Ishikawa (cell line): ENCODE measurements at regions not wholly inside any gene's neighbourhood (a gene's known extent, or its start where the extent isn't known, plus 50 kb on each side); places are given as distances from the start of the nearest gene placed in this dataset.

Experiments used
- CEBPB ChIP-seq: IDR thresholded peaks from 2 replicates; pipeline ENCODE4 v1.6.1; 2012
- CREB1 ChIP-seq: IDR thresholded peaks from 2 replicates; pipeline ENCODE4 v1.6.1; 2012; ENCODE audit warnings: low read depth
- EGR1 ChIP-seq: IDR thresholded peaks from 2 replicates; pipeline ENCODE4 v1.6.1; 2012
- EP300 ChIP-seq: IDR thresholded peaks from 2 replicates; pipeline ENCODE4 v1.6.1; 2012; ENCODE audit warnings: borderline replicate concordance
- FOXM1 ChIP-seq: IDR thresholded peaks from 2 replicates; pipeline ENCODE4 v1.6.1; 2012; ENCODE audit warnings: low read depth, borderline replicate concordance
- NFIC ChIP-seq: IDR thresholded peaks from 2 replicates; pipeline ENCODE4 v1.6.1; 2012
- RAD21 ChIP-seq: IDR thresholded peaks from 2 replicates; pipeline ENCODE4 v1.6.1; 2012; ENCODE audit warnings: low read depth
- TAF1 ChIP-seq: IDR thresholded peaks from 2 replicates; pipeline ENCODE4 v1.6.1; 2012; ENCODE audit warnings: low read depth, mild to moderate bottlenecking
- TCF12 ChIP-seq: IDR thresholded peaks from 2 replicates; pipeline ENCODE4 v1.6.1; 2012; ENCODE audit warnings: low read depth
- TEAD4 ChIP-seq: IDR thresholded peaks from 2 replicates; pipeline ENCODE4 v1.6.1; 2012
- YY1 ChIP-seq: IDR thresholded peaks from 2 replicates; pipeline ENCODE4 v1.6.1; 2012; ENCODE audit warnings: low read depth
- ZBTB7A ChIP-seq: IDR thresholded peaks from 2 replicates; pipeline ENCODE4 v1.6.1; 2012; ENCODE audit warnings: low read depth
- TF ChIP-seq, protein P1 (sequence below): IDR thresholded peaks from 2 replicates; pipeline ENCODE4 v1.6.1; 2012
- TF ChIP-seq, protein P2 (sequence below): IDR thresholded peaks from 2 replicates; pipeline ENCODE4 v1.6.1; 2012; ENCODE audit warnings: low read depth, mild to moderate bottlenecking
- TF ChIP-seq, protein P3 (sequence below): IDR thresholded peaks from 2 replicates; pipeline ENCODE4 v1.6.1; 2012

DNA sequence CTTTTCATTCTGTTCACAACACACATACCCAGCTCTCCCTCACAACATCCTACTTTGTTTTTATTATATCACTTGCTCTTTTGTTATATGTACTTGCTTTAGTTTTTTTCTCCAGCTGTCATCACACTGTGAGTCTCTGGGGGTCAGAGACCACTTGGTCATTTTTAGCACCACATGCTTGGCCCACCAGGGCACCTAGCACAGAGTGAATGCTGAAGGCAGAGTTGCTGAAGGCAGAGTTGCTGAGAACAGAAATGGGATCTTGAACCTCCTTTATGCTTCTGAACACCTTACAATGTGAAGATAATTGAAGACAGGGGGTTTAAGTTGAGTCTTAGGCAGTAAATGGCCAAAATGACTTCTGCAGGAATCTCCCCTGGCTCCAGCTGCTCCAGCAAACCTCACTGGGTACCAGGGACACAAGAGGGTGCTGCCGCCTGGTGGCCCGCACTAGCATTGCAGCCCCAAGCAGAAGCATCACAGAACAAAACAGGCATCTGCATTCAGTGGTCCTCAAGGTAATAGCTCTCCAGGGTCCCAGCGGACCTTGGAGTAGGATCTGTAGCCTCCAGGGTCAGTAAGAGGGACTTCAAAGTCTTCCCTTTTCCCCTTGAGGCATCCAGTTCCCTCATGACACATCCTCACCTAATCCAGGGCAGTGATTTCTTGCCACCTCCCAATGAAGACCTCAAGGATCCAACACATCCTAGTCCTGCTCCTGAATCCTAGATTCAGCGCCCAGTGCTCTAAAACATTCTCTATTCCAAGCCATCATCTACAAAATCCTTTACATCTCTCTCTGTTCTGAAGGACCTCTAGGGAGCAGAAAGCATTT, 1972.6 kb downstream of the TP53TG3F start:
- TF ChIP-seq TEAD4, result no peak
- no peak for TF ChIP-seq FOXM1
- peak; percentile 58 for TF ChIP-seq RAD21
- no peak for TF ChIP-seq ZBTB7A
- TF ChIP-seq YY1, result no peak

GRCh38 chr16:35440875-35441274, 1981.5 kb downstream of the TP53TG3F start:
- TF ChIP-seq CREB1, result no peak
- no peak for TF ChIP-seq EP300
- no peak for TF ChIP-seq TEAD4
- no peak for TF ChIP-seq YY1
- TF ChIP-seq NFIC, result no peak
- TF ChIP-seq, protein P1, sequence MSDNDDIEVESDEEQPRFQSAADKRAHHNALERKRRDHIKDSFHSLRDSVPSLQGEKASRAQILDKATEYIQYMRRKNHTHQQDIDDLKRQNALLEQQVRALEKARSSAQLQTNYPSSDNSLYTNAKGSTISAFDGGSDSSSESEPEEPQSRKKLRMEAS, result no peak
- TF ChIP-seq RAD21, result no peak
- no peak for TF ChIP-seq ZBTB7A

DNA sequence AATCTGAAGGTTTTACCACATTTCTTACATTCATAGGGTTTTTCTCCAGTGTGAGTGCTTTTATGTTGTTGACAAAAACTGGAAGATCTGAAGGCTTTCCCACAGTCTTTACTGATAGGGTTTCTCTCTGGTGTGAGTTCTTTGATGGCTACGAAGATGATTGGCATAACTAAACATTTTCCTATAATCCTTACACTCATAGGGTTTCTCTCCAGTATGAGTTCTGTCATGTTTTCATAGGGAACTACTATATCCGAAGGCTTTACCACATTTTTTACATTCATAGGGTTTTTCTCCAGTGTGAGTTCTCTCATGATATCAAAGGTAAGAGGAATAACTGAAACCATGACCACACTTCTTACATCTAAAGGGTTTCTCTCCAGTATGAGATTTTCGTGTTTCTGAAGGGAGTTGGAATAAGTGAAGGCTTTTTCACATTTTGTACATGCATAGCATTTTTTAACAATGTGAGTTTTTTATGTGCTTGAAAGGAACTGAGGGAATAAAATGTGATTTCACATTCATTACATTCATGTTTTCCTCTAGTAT, 1987.7 kb downstream of the TP53TG3F start:
- no peak for TF ChIP-seq ZBTB7A
- TF ChIP-seq CEBPB, result no peak
- TF ChIP-seq EP300, result no peak
- TF ChIP-seq, protein P2, sequence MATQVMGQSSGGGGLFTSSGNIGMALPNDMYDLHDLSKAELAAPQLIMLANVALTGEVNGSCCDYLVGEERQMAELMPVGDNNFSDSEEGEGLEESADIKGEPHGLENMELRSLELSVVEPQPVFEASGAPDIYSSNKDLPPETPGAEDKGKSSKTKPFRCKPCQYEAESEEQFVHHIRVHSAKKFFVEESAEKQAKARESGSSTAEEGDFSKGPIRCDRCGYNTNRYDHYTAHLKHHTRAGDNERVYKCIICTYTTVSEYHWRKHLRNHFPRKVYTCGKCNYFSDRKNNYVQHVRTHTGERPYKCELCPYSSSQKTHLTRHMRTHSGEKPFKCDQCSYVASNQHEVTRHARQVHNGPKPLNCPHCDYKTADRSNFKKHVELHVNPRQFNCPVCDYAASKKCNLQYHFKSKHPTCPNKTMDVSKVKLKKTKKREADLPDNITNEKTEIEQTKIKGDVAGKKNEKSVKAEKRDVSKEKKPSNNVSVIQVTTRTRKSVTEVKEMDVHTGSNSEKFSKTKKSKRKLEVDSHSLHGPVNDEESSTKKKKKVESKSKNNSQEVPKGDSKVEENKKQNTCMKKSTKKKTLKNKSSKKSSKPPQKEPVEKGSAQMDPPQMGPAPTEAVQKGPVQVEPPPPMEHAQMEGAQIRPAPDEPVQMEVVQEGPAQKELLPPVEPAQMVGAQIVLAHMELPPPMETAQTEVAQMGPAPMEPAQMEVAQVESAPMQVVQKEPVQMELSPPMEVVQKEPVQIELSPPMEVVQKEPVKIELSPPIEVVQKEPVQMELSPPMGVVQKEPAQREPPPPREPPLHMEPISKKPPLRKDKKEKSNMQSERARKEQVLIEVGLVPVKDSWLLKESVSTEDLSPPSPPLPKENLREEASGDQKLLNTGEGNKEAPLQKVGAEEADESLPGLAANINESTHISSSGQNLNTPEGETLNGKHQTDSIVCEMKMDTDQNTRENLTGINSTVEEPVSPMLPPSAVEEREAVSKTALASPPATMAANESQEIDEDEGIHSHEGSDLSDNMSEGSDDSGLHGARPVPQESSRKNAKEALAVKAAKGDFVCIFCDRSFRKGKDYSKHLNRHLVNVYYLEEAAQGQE, result no peak
- TF ChIP-seq CREB1, result no peak
- TF ChIP-seq, protein P3, sequence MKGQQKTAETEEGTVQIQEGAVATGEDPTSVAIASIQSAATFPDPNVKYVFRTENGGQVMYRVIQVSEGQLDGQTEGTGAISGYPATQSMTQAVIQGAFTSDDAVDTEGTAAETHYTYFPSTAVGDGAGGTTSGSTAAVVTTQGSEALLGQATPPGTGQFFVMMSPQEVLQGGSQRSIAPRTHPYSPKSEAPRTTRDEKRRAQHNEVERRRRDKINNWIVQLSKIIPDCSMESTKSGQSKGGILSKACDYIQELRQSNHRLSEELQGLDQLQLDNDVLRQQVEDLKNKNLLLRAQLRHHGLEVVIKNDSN, result no peak
- TF ChIP-seq TCF12, result no peak
- TF ChIP-seq EGR1, result no peak
- TF ChIP-seq NFIC, result no peak
- no peak for TF ChIP-seq TAF1
- no peak for TF ChIP-seq FOXM1
- TF ChIP-seq YY1, result no peak

GRCh38 chr16:35449663-35450062, 1990.3 kb downstream of the TP53TG3F start:
- TF ChIP-seq EP300 (no peak), TAF1 (no peak), TCF12 (no peak), CREB1 (no peak), TEAD4 (no peak), YY1 (no peak), ZBTB7A (no peak)
- TF ChIP-seq, protein P1, result no peak

DNA sequence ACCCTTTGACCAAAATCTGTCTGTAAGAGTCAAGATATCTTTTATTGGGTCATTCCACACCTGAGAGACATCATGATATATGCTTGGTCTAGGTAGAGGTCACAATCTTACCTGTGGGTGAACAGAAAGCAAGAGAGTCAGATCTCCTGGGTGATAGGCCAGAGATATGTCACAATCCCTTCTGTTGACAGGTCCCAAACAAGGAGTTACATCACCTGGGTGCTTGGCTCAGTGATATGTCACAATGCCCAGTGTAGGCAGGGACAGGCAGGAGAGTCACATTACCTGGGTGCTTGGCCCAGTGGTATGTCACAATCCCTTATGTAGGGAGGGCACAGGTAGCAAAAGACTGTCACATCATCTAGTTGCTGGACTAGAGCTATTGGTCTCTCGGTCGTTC, 1991.2 kb downstream of the TP53TG3F start:
- no peak for TF ChIP-seq ZBTB7A
- no peak for TF ChIP-seq TCF12
- TF ChIP-seq CEBPB, result no peak
- TF ChIP-seq TEAD4, result no peak
- TF ChIP-seq CREB1, result no peak
- TF ChIP-seq, protein P1, result no peak
- TF ChIP-seq, protein P2, result no peak
- TF ChIP-seq NFIC, result no peak
- TF ChIP-seq EGR1, result no peak
- TF ChIP-seq FOXM1, result no peak
- TF ChIP-seq EP300, result no peak
- TF ChIP-seq, protein P3, result no peak
- no peak for TF ChIP-seq YY1
- TF ChIP-seq RAD21, result no peak
- no peak for TF ChIP-seq TAF1

DNA sequence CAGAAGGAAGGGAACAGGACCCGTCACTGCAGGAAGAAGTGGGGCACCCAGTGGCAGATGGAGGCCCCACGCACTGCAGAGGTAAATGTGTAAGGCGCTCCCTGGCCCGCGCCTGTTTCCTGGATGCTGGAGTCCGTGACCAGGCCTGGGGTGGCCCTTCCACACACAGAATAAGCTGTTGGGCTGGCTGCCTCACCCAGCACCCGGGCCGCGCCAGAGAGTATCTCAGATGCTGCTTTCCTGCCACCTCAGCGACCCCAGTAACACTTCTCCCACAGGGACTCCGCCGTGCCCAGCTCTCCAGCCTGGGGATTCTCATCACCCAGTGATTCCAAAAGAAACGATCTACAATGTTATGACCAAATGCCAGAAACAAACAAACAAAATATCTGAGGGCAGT, 1993.1 kb downstream of the TP53TG3F start:
- no peak for TF ChIP-seq YY1
- TF ChIP-seq, protein P3, result no peak
- TF ChIP-seq, protein P1, result no peak
- TF ChIP-seq EGR1, result no peak
- TF ChIP-seq, protein P2, result no peak
- TF ChIP-seq TEAD4, result no peak
- TF ChIP-seq ZBTB7A, result no peak
- no peak for TF ChIP-seq CEBPB
- TF ChIP-seq NFIC, result no peak
- TF ChIP-seq EP300, result no peak
- TF ChIP-seq RAD21, result no peak
- TF ChIP-seq FOXM1, result no peak
- no peak for TF ChIP-seq CREB1
- no peak for TF ChIP-seq TAF1
- no peak for TF ChIP-seq TCF12
